ENCODE measurements at regions not wholly inside any gene's neighbourhood (a gene's known extent, or its start where the extent isn't known, plus 50 kb on each side); places are given as distances from the start of the nearest gene placed in this dataset.

GRCh38 chr6:14905201-14905600 lies 340.7 kb upstream of the JARID2 start:
- Histone ChIP-seq H3K79me2 (ENCODE audit: insufficient read depth, low read length) (no peaks in the 10 kb centered on the region), H2AK5ac (ENCODE audit: insufficient read length, low read length) (no peak overlapping the region), H2AFZ (ENCODE audit: low read length) (no peak overlapping the region), H2BK12ac (ENCODE audit: insufficient read length, low read depth, low read length) (no peak overlapping the region), H3K79me1 (ENCODE audit: insufficient read depth, low read depth, low read length, poor library complexity, severe bottlenecking) (peaks cover 2% of the 10 kb centered on the region), H3K4me2 (ENCODE audit: insufficient read depth, insufficient read length, low read length) (no peak overlapping the region), H2BK15ac (ENCODE audit: low read depth, low read length) (no peak overlapping the region), H3T11ph (ENCODE audit: low read length) (no peak overlapping the region), H4K91ac (ENCODE audit: insufficient read length, low read depth, low read length) (no peak overlapping the region), H2BK120ac (ENCODE audit: low read depth, low read length, poor library complexity, severe bottlenecking) (no peak overlapping the region), H3K56ac (ENCODE audit: insufficient read length, low read depth, low read length) (no peak overlapping the region), H3K27ac (ENCODE audit: insufficient read length, low read depth, low read length) (no peak overlapping the region), H4K20me1 (ENCODE audit: control insufficient read depth, insufficient read depth, insufficient read length) (no peaks in the 10 kb centered on the region), H3K9ac (ENCODE audit: extremely low read depth, insufficient read length, low read length) (no peak overlapping the region), H4K8ac (replicated peaks; ENCODE audit: insufficient read length, low read depth, low read length) (no peak overlapping the region), H2BK20ac (ENCODE audit: low read depth, low read length, poor library complexity, severe bottlenecking) (no peak overlapping the region), H3K4me1 (ENCODE audit: insufficient read depth, low read length) (no peaks in the 10 kb centered on the region), H4K5ac (ENCODE audit: insufficient read length, low read depth, low read length) (no peak overlapping the region), H3K14ac (ENCODE audit: insufficient read depth, low read length) (no peak overlapping the region), H3K27me3 (ENCODE audit: insufficient read depth, low read length) (no peaks in the 10 kb centered on the region), H3K23me2 (ENCODE audit: insufficient read length, low read depth, low read length, poor library complexity, severe bottlenecking) (no peaks in the 10 kb centered on the region), H3K23ac (ENCODE audit: insufficient read length, low read depth, low read length) (no peak overlapping the region), H2BK5ac (ENCODE audit: insufficient read length, low read length) (no peak overlapping the region), H3K4ac (ENCODE audit: low read depth, low read length) (no peak overlapping the region), H3K9me3 (ENCODE audit: control insufficient read depth, low read depth, low read length) (no peaks in the 10 kb centered on the region), H3K18ac (ENCODE audit: insufficient read length, low read depth, low read length) (no peak overlapping the region)
- WGBS (ENCODE audit: extremely low coverage, insufficient read length, low lambda C conversion rate): no CpG with 5 or more reads among the region's 3 CpGs
- peaks cover 10 to 11% of the 10 kb centered on the region in 2 experiments; a peak in 4 of 5 replicates for H3K9me3 Mint-ChIP-seq
- no peak; the same call in 2 of the 3 replicates for TF ChIP-seq CTCF (conservative IDR thresholded peaks at IDR 0.05)
- H3K27me3 Mint-ChIP-seq (ENCODE audit: low read depth): no peaks in the 10 kb centered on the region
- H3K27ac Mint-ChIP-seq: no peak overlapping the region
- peaks cover 2 to 18% (median 7%) of the 10 kb centered on the region in 3 experiments; a peak in 5 of 7 replicates for H3K36me3 Mint-ChIP-seq (ENCODE audit: insufficient read depth in 1 of 3, low read depth in 3 of 3)
- DNase-seq: no peak
- H3K4me1 Mint-ChIP-seq: no peaks in the 10 kb centered on the region
- H3K4me3 Mint-ChIP-seq: no peak overlapping the region
